GM23248 (cell line): ENCODE measurements at regions not wholly inside any gene's neighbourhood (a gene's known extent, or its start where the extent isn't known, plus 50 kb on each side); places are given as distances from the start of the nearest gene placed in this dataset.
"Not testable (repeated sequence)": the region's sequence is repeated elsewhere in the genome, so short reads cannot be mapped to it uniquely, and the experiment has no call there.

ENCODE experiments used
- DNase-seq: peaks from one replicate; pipeline ENCODE4 v3.0.0-alpha.2; 2015
- H2AFZ ChIP-seq: fragments of 200-600 bp; sonication (generic); 2 replicates; pipeline ENCODE4 v1.6.1; 2016; ENCODE audit warnings: antibody characterized with exemption
- H3F3A ChIP-seq: fragments of 200-600 bp; sonication (generic); 2 replicates; pipeline ENCODE4 v1.6.1; 2016; ENCODE audit warnings: mild to moderate bottlenecking, antibody characterized with exemption, mixed run types; ENCODE audit not compliant: insufficient read depth
- H3K27ac ChIP-seq: fragments of 200-600 bp; sonication (generic); 2 replicates; pipeline ENCODE4 v1.5.1; 2016; ENCODE audit warnings: mild to moderate bottlenecking
- H3K27me3 ChIP-seq: fragments of 200-600 bp; sonication (generic); replicated peaks from 2 replicates; pipeline ENCODE4 v1.6.1; 2016; ENCODE audit warnings: mild to moderate bottlenecking; ENCODE audit not compliant: insufficient read depth
- H3K36me3 ChIP-seq: fragments of 200-600 bp; sonication (generic); 2 replicates; pipeline ENCODE4 v1.6.1; 2016; ENCODE audit warnings: low read depth, mild to moderate bottlenecking
- H3K4me1 ChIP-seq: fragments of 200-600 bp; sonication (generic); 2 replicates; pipeline ENCODE4 v1.6.1; 2016; ENCODE audit warnings: mild to moderate bottlenecking; ENCODE audit not compliant: insufficient read depth
- H3K4me2 ChIP-seq: fragments of 200-600 bp; sonication (generic); one replicate; pipeline ENCODE4 v1.6.1; 2016; ENCODE audit warnings: mild to moderate bottlenecking; ENCODE audit not compliant: unreplicated experiment
- H3K4me3 ChIP-seq: fragments of 200-600 bp; sonication (generic); 2 replicates; pipeline ENCODE4 v1.5.1; 2016; ENCODE audit warnings: mild to moderate bottlenecking
- H3K79me2 ChIP-seq: fragments of 200-600 bp; sonication (generic); 2 replicates; pipeline ENCODE4 v1.6.1; 2016; ENCODE audit warnings: mild to moderate bottlenecking; ENCODE audit not compliant: insufficient read depth
- H3K9ac ChIP-seq: fragments of 200-600 bp; sonication (generic); 2 replicates; pipeline ENCODE4 v1.6.1; 2016; ENCODE audit warnings: mild to moderate bottlenecking
- H3K9me2 ChIP-seq: fragments of 200-600 bp; sonication (generic); 2 replicates; pipeline ENCODE4 v1.6.1; 2016; ENCODE audit warnings: mixed run types, mild to moderate bottlenecking, moderate library complexity; ENCODE audit not compliant: insufficient read depth
- H3K9me3 ChIP-seq: fragments of 200-600 bp; sonication (generic); one replicate; pipeline ENCODE4 v1.6.1; 2017; ENCODE audit warnings: low read depth
- H4K20me1 ChIP-seq: fragments of 200-600 bp; sonication (generic); 2 replicates; pipeline ENCODE4 v1.6.0; 2016; ENCODE audit not compliant: insufficient read depth
- EZH2 ChIP-seq: fragments of 200-600 bp; sonication (generic); IDR thresholded peaks from 2 replicates; pipeline ENCODE4 v1.6.1; 2018; ENCODE audit warnings: antibody characterized with exemption, mild to moderate bottlenecking; ENCODE audit not compliant: insufficient read depth, poor library complexity, severe bottlenecking
- EZH2phosphoT487 ChIP-seq: fragments of 200-600 bp; sonication (generic); IDR thresholded peaks from 2 replicates; pipeline ENCODE4 v1.6.1; 2018; ENCODE audit warnings: antibody characterized with exemption, moderate library complexity, mild to moderate bottlenecking, low read depth; ENCODE audit not compliant: insufficient read depth
- WGBS, 2 experiments: methylation state at CpG; one replicate each; pipeline ENCODE4 v1.1.6; 2015 to 2017; ENCODE audit warnings: low lambda C conversion rate in 2 of 2, low coverage in 1 of 2; ENCODE audit errors: missing lambda C conversion rate in 2 of 2; 5-methylcytosine and 5-hydroxymethylcytosine counted together
- in situ Hi-C: fragments of 300-500 bp; cut with MboI; formaldehyde crosslinking; loops from 2 replicates; pipeline ENCODE4 v1.15.0; 2020

DNA sequence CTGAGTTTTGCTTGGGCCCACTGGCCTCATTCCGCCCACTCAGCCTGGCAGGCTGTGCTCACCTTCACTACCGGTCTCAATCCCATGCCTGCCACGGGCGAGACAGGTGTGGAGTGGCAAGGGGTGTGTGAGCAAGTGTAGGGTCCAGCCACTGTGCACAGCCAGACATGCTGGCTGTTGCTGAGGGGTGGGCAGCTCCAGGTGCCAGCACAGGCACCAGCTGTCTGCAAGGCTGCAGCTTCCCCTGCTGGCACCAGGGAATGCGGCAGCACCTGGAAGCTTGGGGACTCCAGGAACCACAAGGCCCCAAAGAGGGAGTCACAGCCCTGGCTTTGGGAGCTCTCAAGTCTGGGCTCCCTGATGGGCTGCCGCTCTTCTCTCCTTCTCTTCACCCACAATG is 372.7 kb downstream of the CBLN4 start:
- Histone ChIP-seq H3K79me2 (no peaks in the 10 kb centered on the region), H2AFZ (no peak overlapping the region), H3K9ac (no peak overlapping the region), H3K27me3 (no peaks in the 10 kb centered on the region), H3K36me3 (no peaks in the 10 kb centered on the region), H3K27ac (no peak overlapping the region), H3K4me3 (no peak overlapping the region), H4K20me1 (no peaks in the 10 kb centered on the region), H3K4me1 (no peaks in the 10 kb centered on the region), H3F3A (no peaks in the 10 kb centered on the region), H3K9me2 (no peaks in the 10 kb centered on the region), H3K4me2 (no peak overlapping the region), H3K9me3 (no peaks in the 10 kb centered on the region)
- no peak for DNase-seq
- in situ Hi-C loops: no loop called here
- TF ChIP-seq EZH2phosphoT487 (no peak), EZH2 (no peak)
- WGBS, 2 experiments: 50 to 54% methylated on average over 6 of the region's 6 CpGs

DNA sequence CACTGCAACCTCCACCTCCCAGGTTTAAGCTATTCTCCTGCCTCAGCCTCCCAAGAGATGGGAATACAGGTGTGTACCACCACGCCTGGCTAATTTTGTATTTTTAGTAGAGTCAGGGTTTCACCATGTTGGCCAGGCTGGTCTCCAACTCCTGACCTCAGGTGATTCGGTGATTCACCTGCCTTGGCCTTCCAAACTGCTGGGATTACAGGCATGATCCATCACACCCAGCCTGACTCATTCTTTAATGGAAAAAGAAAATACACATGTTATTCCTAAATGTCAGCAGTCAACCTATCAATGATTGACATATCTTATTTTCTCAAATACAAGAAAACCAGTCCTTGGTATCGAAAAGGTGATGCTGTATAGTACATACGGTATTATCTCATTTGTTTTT is 376.2 kb downstream of the CBLN4 start:
- H3K36me3 ChIP-seq, in situ Hi-C loops, H3K27me3 ChIP-seq, H3F3A ChIP-seq, H3K4me1 ChIP-seq, H2AFZ ChIP-seq, H3K79me2 ChIP-seq, DNase-seq, H3K4me2 ChIP-seq, H3K27ac ChIP-seq, H3K9ac ChIP-seq, H3K9me3 ChIP-seq, H3K9me2 ChIP-seq, H3K4me3 ChIP-seq, H4K20me1 ChIP-seq: not testable (repeated sequence)
- 31 to 32% methylated on average over 4 of the region's 4 CpGs for WGBS, 2 experiments

DNA sequence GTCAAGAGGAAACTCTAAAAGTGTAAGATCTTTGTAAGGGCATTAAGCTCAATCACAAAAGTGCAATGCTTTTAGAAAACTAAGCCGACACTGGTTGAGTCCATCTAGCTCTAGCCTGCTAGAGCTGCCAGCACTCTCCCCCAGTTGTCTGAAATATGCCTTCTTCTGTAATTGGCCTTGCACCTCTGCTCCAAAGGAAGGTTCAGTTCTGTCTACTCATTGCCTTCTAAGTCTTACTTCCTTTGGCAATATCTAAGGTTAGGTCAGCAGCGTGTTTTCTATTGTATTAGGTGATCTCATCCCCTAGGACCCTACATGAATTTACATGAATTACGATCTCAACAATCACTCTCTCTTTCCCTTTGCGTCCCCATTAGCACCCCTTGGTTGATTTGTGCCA is 378.6 kb downstream of the CBLN4 start:
- Histone ChIP-seq H3K36me3 (no peaks in the 10 kb centered on the region), H3K27me3 (no peaks in the 10 kb centered on the region), H3K9ac (no peak overlapping the region), H3K4me3 (no peak overlapping the region), H3K9me2 (no peaks in the 10 kb centered on the region), H3K79me2 (no peaks in the 10 kb centered on the region), H3K27ac (no peak overlapping the region), H4K20me1 (no peaks in the 10 kb centered on the region), H3F3A (no peaks in the 10 kb centered on the region), H3K4me2 (no peak overlapping the region), H3K9me3 (no peaks in the 10 kb centered on the region), H2AFZ (no peak overlapping the region), H3K4me1 (no peaks in the 10 kb centered on the region)
- 35 to 44% methylated on average over 4 of the region's 4 CpGs for WGBS, 2 experiments
- no peak for DNase-seq
- in situ Hi-C loops: no loop called here
- no peak for TF ChIP-seq EZH2
- no peak for TF ChIP-seq EZH2phosphoT487

DNA sequence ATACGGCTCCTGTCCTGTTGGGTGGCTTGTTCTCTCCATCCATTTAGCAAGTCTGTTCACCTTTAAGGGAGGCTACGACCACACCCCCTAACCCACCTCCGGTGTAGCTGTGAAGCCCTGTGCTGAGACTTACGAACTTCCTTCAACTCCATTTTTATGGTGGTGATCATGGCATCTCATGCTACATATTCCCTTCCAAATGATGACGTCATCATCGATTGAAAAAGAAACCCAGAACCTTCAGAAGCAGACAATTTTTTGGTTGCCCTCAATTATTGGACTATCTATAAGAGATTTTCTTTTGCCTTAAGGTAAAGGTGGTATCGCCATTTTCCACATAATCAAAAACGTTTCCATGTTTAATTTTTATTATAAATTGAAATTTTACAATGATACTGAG is 389.0 kb downstream of the CBLN4 start:
- in situ Hi-C loops: no loop called here
- Histone ChIP-seq H3K4me1 (no peaks in the 10 kb centered on the region), H3K4me3 (no peak overlapping the region), H3K79me2 (no peaks in the 10 kb centered on the region), H2AFZ (no peak overlapping the region), H3F3A (no peaks in the 10 kb centered on the region), H3K4me2 (no peak overlapping the region), H3K9me2 (no peaks in the 10 kb centered on the region), H3K9ac (no peak overlapping the region), H3K27me3 (no peaks in the 10 kb centered on the region), H3K36me3 (no peaks in the 10 kb centered on the region), H3K27ac (no peak overlapping the region), H3K9me3 (no peaks in the 10 kb centered on the region), H4K20me1 (no peaks in the 10 kb centered on the region)
- no peak for DNase-seq
- 24 to 26% methylated on average over 8 of the region's 8 CpGs for WGBS, 2 experiments
- TF ChIP-seq EZH2phosphoT487: no peak
- no peak for TF ChIP-seq EZH2

DNA sequence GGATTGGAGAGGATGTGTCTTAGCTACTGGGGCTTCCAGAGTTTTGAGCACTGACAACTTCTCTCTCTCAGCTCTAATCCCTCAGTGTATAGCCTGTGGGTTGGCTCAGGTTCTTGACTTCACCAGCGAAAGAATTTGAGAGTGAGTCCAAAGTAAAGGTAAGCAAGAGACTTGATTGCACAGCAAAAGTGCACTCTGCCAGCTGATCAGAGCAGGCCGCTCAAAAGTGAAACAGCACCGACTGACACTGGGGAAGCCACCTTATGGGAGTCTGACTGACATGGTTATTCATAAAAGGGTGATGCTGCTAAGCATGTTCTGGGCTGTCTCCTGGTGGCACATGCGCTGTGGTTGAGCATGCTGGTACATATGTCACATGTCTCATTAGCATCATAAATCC is 389.5 kb downstream of the CBLN4 start:
- Histone ChIP-seq H3K9me2 (no peaks in the 10 kb centered on the region), H3K4me3 (no peak overlapping the region), H3K4me1 (no peaks in the 10 kb centered on the region), H3F3A (no peaks in the 10 kb centered on the region), H2AFZ (no peak overlapping the region), H3K4me2 (no peak overlapping the region), H3K79me2 (no peaks in the 10 kb centered on the region), H3K27ac (no peak overlapping the region), H3K36me3 (no peaks in the 10 kb centered on the region), H3K9me3 (no peaks in the 10 kb centered on the region), H3K27me3 (no peaks in the 10 kb centered on the region), H4K20me1 (no peaks in the 10 kb centered on the region), H3K9ac (no peak overlapping the region)
- DNase-seq: no peak
- 41 to 42% methylated on average over 4 of the region's 4 CpGs for WGBS, 2 experiments
- in situ Hi-C loops: no loop called here
- TF ChIP-seq EZH2phosphoT487: no peak
- TF ChIP-seq EZH2: no peak
